HepG2 (cell line): ENCODE measurements at regions not wholly inside any gene's neighbourhood (a gene's known extent, or its start where the extent isn't known, plus 50 kb on each side); places are given as distances from the start of the nearest gene placed in this dataset.

ENCODE experiments used
- ATAC-seq: fragments of 200-7000 bp; cut with Tn5 transposase; 3 replicates; pipeline ENCODE4 v1.9.1; 2020; ENCODE audit warnings: mild to moderate bottlenecking, moderate library complexity
- BruUV-seq: library from RNA; stranded (reverse); fragments of 400-500 nt; replicated peaks from 2 replicates; lab custom pipeline; 2021; lab: Mats Ljungman, UMichigan
- CTCF ChIA-PET: fragments of 300-600 bp; formaldehyde crosslinking; extraction: SDS; loops from one replicate; lab custom pipeline; 2021; ENCODE audit warnings: low total read pairs, inconsistent platforms, low intra/inter-chr PET ratio; lab: Yijun Ruan, JAX
- POLR2A ChIA-PET: fragments of 350-600 bp; sonication (Branson Sonifier 250); formaldehyde crosslinking; loops from one replicate; lab custom pipeline; 2020; ENCODE audit warnings: antibody characterized with exemption, inconsistent platforms; lab: Yijun Ruan, JAX
- DNase-seq: peaks from one replicate; pipeline ENCODE4 v3.0.0-alpha.2; 2015; ENCODE audit warnings: low spot score
- FAIRE-seq: peaks from 3 replicates; lab custom pipeline; 2011; peaks lifted over from hg19 to GRCh38; lab: Jason Lieb, UNC
- H2AFZ ChIP-seq: one replicate; pipeline ENCODE4 v1.6.1; 2011; ENCODE audit warnings: low read length, inconsistent platforms
- H3K27ac ChIP-seq: fragments of 300-600 bp; 3 replicates; pipeline ENCODE4 v1.8.0; 2011; ENCODE audit warnings: mixed run types, mild to moderate bottlenecking, mixed read lengths, low read length, inconsistent platforms; ENCODE audit not compliant: insufficient read depth; ENCODE audit errors: extremely low read length
- H3K27me3 ChIP-seq, 2 experiments: fragments of 200-600 bp in 1 of 2; 2 replicates in 1 of 2; 3 replicates in 1 of 2; pipeline versions ENCODE4 v1.6.0 to v1.8.0; 2011; ENCODE audit warnings: low read length in 2 of 2, mild to moderate bottlenecking in 2 of 2, moderate library complexity in 2 of 2, inconsistent platforms in 1 of 2; ENCODE audit not compliant: insufficient read depth in 2 of 2, control insufficient read depth in 1 of 2
- H3K36me3 ChIP-seq, 2 experiments: fragments of 200-600 bp in 1 of 2; replicated peaks in 1 of 2; 2 replicates in 1 of 2; 3 replicates in 1 of 2; pipeline versions ENCODE4 v1.5.1 to v1.8.0; 2011; ENCODE audit warnings: low read length in 2 of 2, inconsistent platforms in 1 of 2; ENCODE audit not compliant: insufficient read depth in 2 of 2, control insufficient read depth in 1 of 2
- H3K4me1 ChIP-seq: 2 replicates; pipeline ENCODE4 v1.5.1; 2012; ENCODE audit warnings: low read length, inconsistent platforms; ENCODE audit not compliant: insufficient read depth
- H3K4me2 ChIP-seq: 2 replicates; pipeline ENCODE4 v1.6.0; 2011; ENCODE audit warnings: low read depth, low read length, inconsistent platforms
- H3K4me3 ChIP-seq, 3 experiments: fragments of 200-600 bp in 1 of 3; sonication (generic), shearing (Covaris generic) in 1 of 3; replicated peaks in 1 of 3; 2 replicates each; pipeline ENCODE4 v1.5.1; 2011 to 2016; ENCODE audit warnings: low read length in 3 of 3, inconsistent platforms in 2 of 3, low read depth in 2 of 3, mild to moderate bottlenecking in 2 of 3, control low read depth in 1 of 3, mixed read lengths in 1 of 3; ENCODE audit not compliant: insufficient read depth in 1 of 3
- H3K79me2 ChIP-seq: one replicate; pipeline ENCODE4 v1.6.1; 2011; ENCODE audit warnings: low read length, inconsistent platforms; ENCODE audit not compliant: insufficient read depth
- H3K9ac ChIP-seq: 2 replicates; pipeline ENCODE4 v1.6.0; 2011; ENCODE audit warnings: mild to moderate bottlenecking, low read depth, low read length, inconsistent platforms; ENCODE audit not compliant: insufficient read depth
- H3K9me3 ChIP-seq: 2 replicates; pipeline ENCODE4 v1.5.1; 2012; ENCODE audit warnings: mild to moderate bottlenecking, low read length
- H4K20me1 ChIP-seq: 2 replicates; pipeline ENCODE4 v1.6.0; 2011; ENCODE audit warnings: inconsistent platforms, mild to moderate bottlenecking, low read length, moderate library complexity; ENCODE audit not compliant: insufficient read depth
- ATF6 ChIP-seq: sonication (generic); formaldehyde crosslinking; conservative IDR thresholded peaks from 2 replicates; pipeline ENCODE4 v1.4.0; 2020; ENCODE audit warnings: missing genetic modification reagents
- CCAR2 ChIP-seq: fragments of 200-400 bp; formaldehyde crosslinking; optimal IDR thresholded peaks from 2 replicates; pipeline ENCODE3; 2018; ENCODE audit warnings: low read depth, mild to moderate bottlenecking, low read length, moderate library complexity
- CENPX ChIP-seq: sonication (generic); formaldehyde crosslinking; IDR thresholded peaks from 2 replicates; pipeline ENCODE4 v1.9.0; 2021; ENCODE audit warnings: mild to moderate bottlenecking, missing genetic modification reagents, moderate library complexity
- EED ChIP-seq: sonication (generic); formaldehyde crosslinking; IDR thresholded peaks from 2 replicates; pipeline ENCODE4 v1.5.0; 2020; ENCODE audit warnings: mild to moderate bottlenecking, missing genetic modification reagents
- MLLT10 ChIP-seq: sonication (generic); formaldehyde crosslinking; IDR thresholded peaks from 2 replicates; pipeline ENCODE4 v1.4.0; 2020; ENCODE audit warnings: missing genetic modification reagents
- SOX13 ChIP-seq, 3 experiments: fragments of 450-650 bp in 1 of 3; sonication (generic) in 1 of 3; formaldehyde crosslinking in 1 of 3; IDR thresholded peaks in 2 of 3; conservative IDR thresholded peaks in 1 of 3; 2 replicates each; pipeline versions ENCODE4 v1.5.0 to v1.6.1; 2016 to 2020; ENCODE audit warnings: antibody characterized with exemption in 1 of 3, mild to moderate bottlenecking in 1 of 3, missing compliant biosample characterization in 1 of 3, missing genetic modification reagents in 1 of 3, moderate library complexity in 1 of 3
- TFDP1 ChIP-seq: IDR thresholded peaks from 2 replicates; pipeline ENCODE4 v1.6.1; 2016; ENCODE audit warnings: missing compliant biosample characterization, missing genetic modification reagents, borderline replicate concordance
- U2AF2 ChIP-seq: fragments of 200-400 bp; formaldehyde crosslinking; IDR thresholded peaks from 2 replicates; pipeline ENCODE4 v1.6.1; 2017; ENCODE audit warnings: low read depth, mild to moderate bottlenecking, low read length
- ZBTB42 ChIP-seq: sonication (generic); formaldehyde crosslinking; IDR thresholded peaks from 2 replicates; pipeline ENCODE4 v1.5.0; 2020; ENCODE audit warnings: mild to moderate bottlenecking, missing genetic modification reagents
- ZNF207 ChIP-seq: fragments of 450-650 bp; IDR thresholded peaks from 2 replicates; pipeline ENCODE4 v1.6.1; 2016; ENCODE audit warnings: antibody characterized with exemption, borderline replicate concordance
- ZNF34 ChIP-seq: sonication (generic); formaldehyde crosslinking; IDR thresholded peaks from 2 replicates; pipeline ENCODE4 v1.4.0; 2020; ENCODE audit warnings: mild to moderate bottlenecking, missing genetic modification reagents, borderline replicate concordance
- ZNF460 ChIP-seq: sonication (generic); formaldehyde crosslinking; IDR thresholded peaks from 2 replicates; pipeline ENCODE4 v1.5.1; 2020; ENCODE audit warnings: missing genetic modification reagents, mild to moderate bottlenecking, borderline replicate concordance
- ZNF496 ChIP-seq: sonication (generic); formaldehyde crosslinking; IDR thresholded peaks from 2 replicates; pipeline ENCODE4 v1.8.1; 2023; ENCODE audit warnings: mild to moderate bottlenecking, moderate library complexity, missing genetic modification reagents; ENCODE audit not compliant: insufficient replicate concordance
- ZNF569 ChIP-seq: sonication (generic); formaldehyde crosslinking; IDR thresholded peaks from 2 replicates; pipeline ENCODE4 v1.5.0; 2020; ENCODE audit warnings: mild to moderate bottlenecking, missing genetic modification reagents, moderate library complexity, borderline replicate concordance
- ZNF761 ChIP-seq: sonication (generic); formaldehyde crosslinking; conservative IDR thresholded peaks from 2 replicates; pipeline ENCODE4 v1.4.0; 2020; ENCODE audit warnings: mild to moderate bottlenecking, missing genetic modification reagents
- WGBS: methylation state at CpG from one replicate; pipeline ENCODE4 v1.1.6; 2017; ENCODE audit warnings: low lambda C conversion rate; 5-methylcytosine and 5-hydroxymethylcytosine counted together
- in situ Hi-C: cut with HindIII; loops from 2 replicates; pipeline ENCODE4 v1.10.0; 2017; ENCODE audit warnings: low pct_unique_long_range_greater_than_20kb; ENCODE audit not compliant: extremely low pct_ligation_motif_present
- intact Hi-C: fragments of 100-400 bp; cut with micrococcal nuclease; formaldehyde crosslinking; loops from one replicate; pipeline ENCODE4 v1.10.0; 2022; ENCODE audit not compliant: unreplicated experiment

DNA sequence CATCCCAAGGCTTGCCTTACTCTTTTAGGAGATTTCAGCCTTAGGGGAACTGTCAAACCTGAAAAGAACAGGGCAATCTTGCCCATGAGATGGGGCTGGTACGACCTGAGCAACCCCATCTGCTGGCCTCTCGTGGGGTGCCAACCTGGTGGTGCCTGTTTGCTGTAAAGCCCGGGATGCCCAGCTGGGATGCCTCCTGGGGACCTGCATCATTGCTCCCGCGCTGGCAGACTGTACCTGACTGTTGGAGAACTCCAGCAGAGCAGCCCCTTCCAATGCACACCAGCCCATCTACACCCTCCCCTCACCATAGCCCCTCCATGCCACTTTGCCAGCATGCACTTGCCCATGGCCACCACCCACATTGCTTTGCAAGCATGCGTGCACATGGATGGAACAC, 335.7 kb downstream of the RPS29 start:
- Histone ChIP-seq H3K4me2 (no peak overlapping the region), H3K4me1 (no peaks in the 10 kb centered on the region), H3K36me3 (no peaks in the 10 kb centered on the region), H2AFZ (no peak overlapping the region), H4K20me1 (no peaks in the 10 kb centered on the region), H3K27ac (no peak overlapping the region), H3K9ac (no peak overlapping the region), H3K27me3 (no peaks in the 10 kb centered on the region), H3K79me2 (no peaks in the 10 kb centered on the region), H3K4me3 (no peak overlapping the region), H3K9me3 (no peaks in the 10 kb centered on the region)
- ATAC-seq: no peak
- POLR2A ChIA-PET: no interaction called here
- CTCF ChIA-PET: no interaction called here
- TF ChIP-seq CENPX (CRISPR knock-in tag) (no peak), ZNF761 (CRISPR knock-in tag) (no peak), EED (no peak), U2AF2 (no peak), ZNF34 (no peak), ZNF569 (CRISPR knock-in tag) (no peak), MLLT10 (CRISPR knock-in tag) (no peak), CCAR2 (no peak), ATF6 (CRISPR knock-in tag) (no peak), ZBTB42 (CRISPR knock-in tag) (no peak), ZNF460 (CRISPR knock-in tag) (no peak), ZNF496 (CRISPR knock-in tag) (no peak), SOX13 (IDR thresholded peaks at IDR 0.05) (no peak), SOX13 (CRISPR knock-in tag; conservative IDR thresholded peaks at IDR 0.05 in 1 of 2, IDR thresholded peaks at IDR 0.05 in 1 of 2) (no peak), TFDP1 (CRISPR knock-in tag) (no peak), ZNF207 (no peak)
- no peak for DNase-seq
- 0% methylated on average over 1 of the region's 6 CpGs for WGBS
- intact Hi-C loops: no loop called here
- no peak for FAIRE-seq
- in situ Hi-C loops: no loop called here
- BruUV-seq: no TSS peak
